HTR-8/SVneo (cell line): ENCODE measurements at regions not wholly inside any gene's neighbourhood (a gene's known extent, or its start where the extent isn't known, plus 50 kb on each side); places are given as distances from the start of the nearest gene placed in this dataset.
"Not testable (repeated sequence)": the region's sequence is repeated elsewhere in the genome, so short reads cannot be mapped to it uniquely, and the experiment has no call there.

ENCODE experiments used
- DNase-seq: peaks from one replicate; pipeline ENCODE4 v3.0.0; 2011; ENCODE audit warnings: low spot score, mixed read lengths; ENCODE audit not compliant: insufficient read length
- FAIRE-seq: peaks from 2 replicates; lab custom pipeline; 2011; peaks lifted over from hg19 to GRCh38; lab: Jason Lieb, UNC

GRCh38 chr10:55601690-55602478, 759.2 kb downstream of the ZWINT start:
- not testable (repeated sequence) for DNase-seq, FAIRE-seq

- no peak for DNase-seq
- no peak for FAIRE-seq
Measured at GRCh38 chr10:55551603-55552002, 750.6 kb upstream of the PCDH15 start.

- no peak for FAIRE-seq
- DNase-seq = peak; percentile 18
Measured at GRCh38 chr10:55550236-55550635, 749.2 kb upstream of the PCDH15 start.

DNA sequence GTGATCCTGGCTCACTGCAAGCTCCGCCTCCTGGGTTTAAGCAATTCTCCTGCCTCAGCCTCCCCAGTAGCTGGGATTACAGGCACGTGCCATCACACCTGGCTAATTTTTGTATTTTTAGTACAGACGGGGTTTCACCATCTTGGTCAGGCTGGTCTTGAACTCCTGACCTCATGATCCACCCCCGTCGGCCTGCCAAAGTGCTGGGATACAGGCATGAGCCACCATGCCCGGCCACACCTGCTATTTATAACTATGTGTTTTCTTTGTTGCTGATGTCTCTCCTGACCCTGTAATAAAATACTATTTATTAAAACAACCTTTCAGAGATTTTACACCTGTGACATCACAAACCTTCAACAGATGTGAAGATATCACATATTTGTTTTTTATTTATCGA, 736.5 kb upstream of the PCDH15 start:
- DNase-seq, FAIRE-seq: not testable (repeated sequence)

DNA sequence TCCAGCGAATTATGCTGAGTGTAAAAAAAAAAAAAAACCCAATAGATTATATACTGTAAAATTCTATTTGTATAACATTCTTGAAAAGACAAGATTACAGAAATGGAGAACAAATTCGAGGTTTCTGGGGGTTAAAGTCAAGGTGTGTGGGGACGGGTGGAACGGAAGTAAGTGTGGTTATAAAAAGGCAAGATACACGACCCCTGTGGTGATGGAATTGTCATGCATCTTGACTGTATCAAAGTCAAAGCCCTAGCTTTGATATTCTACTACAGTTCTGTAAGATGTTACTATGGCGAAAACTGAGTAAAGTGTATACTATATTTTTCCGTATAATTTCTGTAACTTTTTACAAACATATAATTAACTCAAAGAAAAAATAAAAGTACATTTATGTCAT, 718.2 kb upstream of the PCDH15 start:
- no peak for DNase-seq
- FAIRE-seq = no peak

- FAIRE-seq, DNase-seq: not testable (repeated sequence)
Measured at GRCh38 chr10:55518416-55518815, 717.4 kb upstream of the PCDH15 start.

GRCh38 chr10:55509168-55509567, 708.1 kb upstream of the PCDH15 start:
- FAIRE-seq (no peak), DNase-seq (no peak)

GRCh38 chr10:55500931-55501559, 700.0 kb upstream of the PCDH15 start:
- no peak for FAIRE-seq
- DNase-seq = peak; percentile 1

DNA sequence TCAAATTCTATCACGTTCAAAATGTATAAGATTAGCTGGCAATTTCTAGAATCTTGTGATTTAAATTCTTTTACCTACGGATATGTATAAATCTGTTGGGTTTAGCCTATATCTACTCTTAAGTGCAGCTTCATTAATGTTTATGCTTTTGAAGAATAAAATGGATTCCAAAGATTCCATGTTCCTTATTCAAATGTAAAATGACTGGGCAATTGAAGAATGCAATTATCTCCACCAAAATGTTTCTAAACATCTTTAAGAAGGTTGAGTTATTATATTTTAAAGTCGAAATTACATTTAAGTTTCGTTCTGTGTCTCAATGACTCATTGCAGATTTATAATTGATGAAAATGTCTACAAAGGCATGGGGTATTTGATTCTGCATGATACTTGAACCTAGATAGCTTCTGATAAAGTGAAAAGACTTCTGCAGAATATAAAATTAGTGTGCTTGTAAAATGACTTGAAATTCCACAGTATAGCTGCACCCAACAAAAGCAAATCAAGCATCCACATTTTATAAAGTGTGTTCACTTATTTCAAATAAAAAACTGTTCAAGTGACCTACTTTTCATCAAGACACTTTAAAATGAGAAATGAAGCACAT, 697.0 kb upstream of the PCDH15 start:
- FAIRE-seq (no peak), DNase-seq (no peak)

DNA sequence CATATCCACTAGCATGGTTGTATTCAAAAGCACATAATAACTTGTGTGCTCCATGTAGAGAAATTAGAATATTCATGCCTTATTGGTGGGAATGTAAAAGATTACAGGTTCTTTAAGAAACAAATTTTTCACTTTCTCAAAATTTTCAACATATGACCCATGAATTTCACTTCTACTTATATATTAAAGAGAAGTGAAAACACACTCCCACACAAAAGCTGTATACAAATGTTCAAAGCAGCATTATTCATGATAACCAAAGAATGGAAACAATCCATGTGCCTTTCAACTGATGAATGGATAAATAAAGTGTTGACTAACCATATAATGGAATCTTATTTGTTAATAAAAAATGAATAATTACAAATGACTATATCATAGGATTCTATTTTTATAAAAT, 694.5 kb upstream of the PCDH15 start:
- FAIRE-seq (no peak), DNase-seq (no peak)

DNA sequence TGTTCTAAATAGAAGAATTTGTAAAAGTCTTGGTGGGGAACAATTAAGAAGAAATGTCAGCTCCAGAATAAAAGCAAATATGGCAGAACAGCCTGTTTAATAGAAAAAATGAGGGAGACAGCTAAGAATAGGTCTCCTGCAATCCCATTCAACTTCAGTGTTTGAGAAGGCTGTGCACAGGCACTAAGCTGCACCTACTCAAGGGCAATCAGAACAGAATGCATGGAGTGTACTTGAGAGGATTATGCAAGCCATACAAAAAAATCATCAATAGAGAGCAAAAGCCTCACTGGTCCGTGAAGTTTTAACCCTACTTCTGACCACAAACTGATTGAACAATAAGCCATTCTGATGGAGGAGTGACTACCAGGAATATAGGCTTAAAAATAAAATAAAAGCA, 690.7 kb upstream of the PCDH15 start:
- DNase-seq = no peak
- FAIRE-seq = no peak

DNA sequence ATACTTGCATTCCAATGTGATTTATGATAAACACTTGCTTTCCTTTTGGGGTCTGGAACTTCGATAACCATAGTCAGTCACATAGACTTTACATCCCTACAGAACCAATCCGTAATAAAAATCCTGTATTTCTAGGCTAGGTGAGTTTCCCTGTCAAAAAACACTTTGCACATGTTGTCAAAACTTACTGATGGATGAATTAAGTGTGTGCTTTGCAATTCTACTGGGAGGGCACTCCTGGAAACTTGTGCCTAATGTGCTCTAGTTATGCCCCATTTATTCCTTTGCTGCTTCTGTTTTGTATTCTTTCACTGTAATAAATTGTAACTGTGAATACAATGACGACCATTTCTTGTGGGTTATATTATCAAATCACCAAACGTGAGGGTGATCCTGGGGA, 684.8 kb upstream of the PCDH15 start:
- DNase-seq (no peak), FAIRE-seq (no peak)

- FAIRE-seq (no peak), DNase-seq (no peak)
Measured at GRCh38 chr10:55476129-55476528, 675.1 kb upstream of the PCDH15 start.

GRCh38 chr10:55474258-55474657, 673.2 kb upstream of the PCDH15 start:
- DNase-seq (no peak), FAIRE-seq (no peak)

DNA sequence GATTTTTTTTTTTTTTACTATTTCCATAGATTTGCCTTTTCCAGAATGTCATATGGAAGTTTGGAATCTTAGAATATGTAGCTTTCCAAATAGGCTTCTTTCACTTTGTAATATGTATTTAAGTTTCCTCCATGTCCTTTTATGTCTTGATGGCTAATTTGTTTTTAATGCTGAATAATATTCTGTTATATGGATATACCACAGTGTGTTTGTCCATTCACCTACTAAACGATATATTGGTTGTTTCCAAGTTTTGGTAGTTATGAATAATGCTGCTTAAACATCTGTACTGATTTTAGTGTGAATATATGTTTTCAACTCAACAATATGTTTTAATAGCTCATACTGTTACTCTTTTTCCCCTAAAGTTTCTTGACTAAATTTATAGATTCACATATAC, 669.8 kb upstream of the PCDH15 start:
- FAIRE-seq (no peak), DNase-seq (no peak)

GRCh38 chr10:55466806-55467504, 665.9 kb upstream of the PCDH15 start:
- DNase-seq (no peak), FAIRE-seq (no peak)

- no peak for FAIRE-seq
- no peak for DNase-seq
Measured at GRCh38 chr10:55464083-55464482, 663.1 kb upstream of the PCDH15 start.

DNA sequence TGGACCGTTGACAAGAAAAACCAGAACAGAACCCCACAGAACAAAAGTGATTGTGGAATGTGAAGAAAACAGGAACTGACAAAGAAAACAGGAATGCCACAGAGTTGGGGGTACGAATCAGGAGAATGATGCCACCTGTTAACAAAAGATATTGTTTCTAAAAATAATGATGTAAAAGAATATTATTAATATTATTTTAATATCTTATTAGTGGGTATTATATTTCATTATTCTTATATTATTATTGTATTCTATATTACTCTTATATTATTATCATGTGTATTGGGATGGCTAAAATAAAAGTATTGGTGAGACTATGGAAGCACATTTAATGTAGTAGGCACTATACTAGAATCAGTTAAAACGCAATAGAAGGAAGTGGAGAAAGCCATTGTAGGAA, 659.0 kb upstream of the PCDH15 start:
- no peak for DNase-seq
- FAIRE-seq = no peak

DNA sequence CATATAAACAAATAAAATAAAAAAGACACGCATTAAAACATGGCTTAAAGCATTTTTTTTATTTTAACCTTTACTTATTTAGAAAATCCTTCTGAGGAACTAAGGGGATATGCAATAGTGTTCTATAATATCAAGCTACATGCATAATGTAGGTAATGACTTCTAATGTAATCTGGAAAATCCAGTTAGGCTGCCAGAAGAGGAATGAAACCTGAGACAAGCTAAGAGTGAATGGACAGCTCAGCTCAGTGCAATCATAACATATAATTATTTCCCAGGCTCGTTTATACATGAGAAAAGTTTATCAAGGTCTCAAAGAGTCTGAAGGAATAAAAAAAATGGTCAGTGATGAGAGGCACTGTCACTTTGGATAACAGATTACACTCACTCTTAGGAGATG, 649.0 kb upstream of the PCDH15 start:
- no peak for FAIRE-seq
- DNase-seq = no peak

DNA sequence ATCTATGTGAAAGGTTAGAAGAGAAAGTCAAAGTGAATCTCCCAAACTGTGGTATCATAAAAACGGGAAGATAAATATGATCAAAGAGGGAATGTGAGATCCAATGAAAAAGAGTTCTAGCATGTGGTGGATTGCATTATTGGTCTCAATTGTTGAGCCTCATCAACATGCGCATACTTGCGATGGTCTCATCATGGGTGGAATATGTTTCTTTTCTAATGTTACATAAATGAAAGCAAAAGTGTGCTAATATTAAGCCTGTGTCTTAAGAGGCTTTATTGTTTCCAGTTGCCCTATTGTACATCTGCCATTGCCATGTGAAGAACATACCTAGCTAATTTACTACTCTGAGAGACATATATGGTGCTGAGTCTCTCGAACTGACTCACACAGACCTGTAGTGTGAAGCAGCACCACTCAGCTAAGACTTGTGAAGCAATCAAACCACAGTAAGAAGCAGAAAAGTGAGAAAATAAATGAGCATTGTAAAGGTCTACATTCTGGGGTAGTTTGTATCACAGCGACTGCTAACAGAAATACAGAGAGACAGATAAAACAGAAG, 645.5 kb upstream of the PCDH15 start:
- DNase-seq = no peak
- FAIRE-seq = no peak

DNA sequence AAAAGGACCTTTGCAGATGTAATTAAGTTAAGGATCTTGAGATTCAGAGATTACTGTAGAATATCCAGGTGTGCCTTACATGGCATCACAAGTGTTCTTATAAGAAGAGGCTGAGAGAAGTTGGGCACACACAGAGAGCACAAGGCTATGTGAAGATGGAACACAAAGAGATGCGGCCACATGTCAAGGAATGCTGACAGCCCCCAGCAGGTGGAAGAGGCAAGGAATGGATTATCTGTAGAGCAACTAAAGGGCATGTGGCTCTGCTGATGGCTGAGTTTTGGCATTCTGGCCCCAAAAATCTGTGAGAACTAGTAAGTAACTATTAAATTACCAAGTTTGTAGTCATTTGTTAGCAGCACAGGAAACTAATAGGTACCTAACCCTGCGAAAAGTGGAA, 640.7 kb upstream of the PCDH15 start:
- no peak for FAIRE-seq
- DNase-seq = no peak
